HG03064 (cell line): ENCODE measurements at regions not wholly inside any gene's neighbourhood (a gene's known extent, or its start where the extent isn't known, plus 50 kb on each side); places are given as distances from the start of the nearest gene placed in this dataset.

Experiments used
- ATAC-seq: cut with Tn5 transposase; IDR thresholded peaks from one replicate; pipeline ENCODE4 v1.9.1; 2021; ENCODE audit warnings: low read depth; ENCODE audit not compliant: unreplicated experiment

DNA sequence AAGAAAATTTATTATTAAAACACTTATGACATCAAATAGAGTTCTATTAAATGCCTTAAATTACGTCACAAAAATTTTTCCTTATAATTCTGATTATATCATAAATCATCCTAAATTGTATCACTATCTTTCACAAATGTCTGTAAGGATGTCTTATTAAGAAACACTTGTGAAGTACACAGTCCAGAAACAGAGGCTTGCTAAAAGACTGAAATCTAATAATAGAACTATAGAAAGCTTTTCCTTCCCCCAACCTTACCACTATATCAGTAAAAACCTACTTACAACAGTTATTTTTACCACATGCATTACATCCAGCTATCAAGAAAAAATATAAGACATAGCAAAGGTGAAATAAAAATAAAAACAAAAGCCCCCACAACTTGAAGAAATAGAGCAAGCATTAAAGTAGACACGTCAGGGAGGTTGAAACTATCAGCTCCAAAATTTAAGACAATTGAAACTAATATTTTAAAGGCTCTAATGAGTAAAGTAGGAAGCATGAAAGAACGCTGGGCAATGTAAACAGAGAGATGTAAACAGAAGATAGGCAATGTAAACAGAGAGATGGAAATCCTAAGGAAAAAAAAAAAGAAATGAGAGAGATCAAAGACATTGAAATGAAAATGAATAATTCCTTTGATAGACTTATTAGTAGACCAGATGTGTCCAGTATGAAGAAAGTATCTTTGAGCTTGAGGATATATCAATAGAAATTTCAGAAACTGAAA, 94.9 kb upstream of the TECRL start:
- ATAC-seq, result no peak

- ATAC-seq, result no peak
These were observed 94.2 kb upstream of the TECRL start for GRCh38 chr4:64503416-64503815.

DNA sequence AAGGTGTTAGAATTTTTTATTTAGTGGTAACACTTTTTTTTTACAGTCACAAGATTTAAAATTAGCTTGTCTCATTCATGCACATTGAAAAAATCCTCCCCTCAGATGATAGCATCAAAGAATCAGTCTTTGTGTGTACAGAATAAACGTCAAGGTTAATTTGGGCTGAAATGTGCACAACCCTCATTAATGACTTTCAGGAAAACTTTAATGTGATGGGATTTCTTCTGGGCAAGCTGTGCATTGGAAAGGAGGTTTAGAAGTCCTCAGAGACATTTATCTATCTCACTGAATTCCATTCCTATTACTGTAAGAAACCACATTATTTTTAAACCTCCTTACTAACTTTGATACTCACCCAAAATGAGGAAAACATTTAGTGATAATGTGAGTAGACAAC, 88.2 kb upstream of the TECRL start:
- no peak for ATAC-seq

GRCh38 chr4:64495946-64496345, 86.7 kb upstream of the TECRL start:
- ATAC-seq, result no peak

DNA sequence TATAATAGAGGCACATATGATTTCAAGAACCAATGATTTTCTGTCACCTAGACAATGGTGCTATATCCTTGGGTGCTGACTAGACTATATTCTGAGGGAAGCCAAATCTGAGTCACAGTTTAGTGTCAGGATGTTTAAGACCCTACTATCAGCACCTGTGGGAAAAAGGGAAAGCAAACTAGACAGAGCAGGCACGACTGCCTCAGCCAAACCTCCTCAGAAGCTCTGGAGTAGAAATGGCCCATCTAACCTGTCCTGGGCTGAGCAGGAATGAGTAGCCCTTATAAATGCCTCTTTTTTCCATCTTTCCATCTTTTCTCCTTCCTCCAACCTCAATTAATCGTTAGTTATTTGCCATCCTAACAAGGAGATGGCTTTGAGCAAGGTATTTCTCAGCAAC, 80.4 kb upstream of the TECRL start:
- no peak for ATAC-seq

DNA sequence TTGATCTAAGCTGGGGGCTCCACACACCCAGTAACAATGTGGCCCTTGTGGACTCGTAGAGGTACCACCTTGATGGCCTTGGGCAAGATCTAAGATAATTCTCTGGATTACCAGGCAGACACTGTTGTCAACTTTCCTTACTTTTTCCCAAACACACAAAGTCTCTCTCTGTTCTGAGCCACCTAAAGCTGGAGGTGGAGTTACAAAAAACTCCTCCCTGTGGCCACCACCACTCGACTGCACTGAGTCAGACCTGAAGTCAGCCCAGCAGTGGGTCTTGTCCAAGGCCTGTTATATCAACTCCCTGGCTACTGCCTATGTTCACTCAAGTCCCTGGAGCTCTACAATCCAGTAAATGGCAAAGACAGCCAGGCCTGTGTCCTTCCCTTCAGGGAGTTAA, 70.1 kb upstream of the TECRL start:
- no peak for ATAC-seq

GRCh38 chr4:64477127-64477526, 67.9 kb upstream of the TECRL start:
- no peak for ATAC-seq

DNA sequence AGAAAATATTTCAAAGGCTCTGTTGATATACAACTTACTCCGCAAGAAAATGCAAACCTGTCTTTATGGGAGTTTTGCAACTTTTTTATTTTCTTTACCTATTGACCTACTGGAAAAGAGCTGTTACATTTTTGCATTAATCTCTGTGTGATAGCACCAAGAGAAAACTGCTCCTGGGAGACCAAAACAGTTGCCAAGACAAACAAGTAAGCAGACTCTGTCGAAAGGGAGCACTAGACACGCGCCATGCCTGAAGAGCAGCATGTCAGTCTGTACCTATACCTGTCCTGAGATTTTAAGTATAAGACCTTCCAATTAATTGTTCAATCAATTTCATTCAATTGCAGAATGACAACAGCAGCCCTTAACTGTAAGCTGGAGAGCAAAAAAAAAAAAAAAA, 56.0 kb upstream of the TECRL start:
- no peak for ATAC-seq

DNA sequence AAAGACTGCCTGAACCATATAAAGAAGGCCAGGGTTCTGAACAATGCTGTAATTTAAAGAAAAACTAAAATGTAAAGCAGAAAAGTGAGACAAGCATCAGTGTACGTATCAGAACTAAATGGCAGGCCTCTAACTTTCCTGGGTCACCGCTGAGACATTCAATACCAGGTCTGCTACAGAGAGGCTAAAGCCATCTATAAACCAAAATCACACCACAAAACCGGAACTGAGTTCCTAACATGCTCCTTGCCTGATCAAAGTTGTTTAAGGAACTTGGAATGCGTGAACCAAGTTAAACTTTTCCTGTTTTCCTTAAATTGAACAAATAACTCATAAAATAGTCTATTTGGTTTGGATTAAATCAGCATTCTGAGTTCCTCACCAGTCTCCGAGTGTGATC, 55.3 kb upstream of the TECRL start:
- no peak for ATAC-seq
